ENCODE measurements at regions not wholly inside any gene's neighbourhood (a gene's known extent, or its start where the extent isn't known, plus 50 kb on each side); places are given as distances from the start of the nearest gene placed in this dataset.

- Histone ChIP-seq H3K23ac (ENCODE audit: insufficient read length, low read depth, low read length) (no peak overlapping the region), H2BK12ac (ENCODE audit: insufficient read length, low read depth, low read length) (no peak overlapping the region)
- TF ChIP-seq, protein P1, sequence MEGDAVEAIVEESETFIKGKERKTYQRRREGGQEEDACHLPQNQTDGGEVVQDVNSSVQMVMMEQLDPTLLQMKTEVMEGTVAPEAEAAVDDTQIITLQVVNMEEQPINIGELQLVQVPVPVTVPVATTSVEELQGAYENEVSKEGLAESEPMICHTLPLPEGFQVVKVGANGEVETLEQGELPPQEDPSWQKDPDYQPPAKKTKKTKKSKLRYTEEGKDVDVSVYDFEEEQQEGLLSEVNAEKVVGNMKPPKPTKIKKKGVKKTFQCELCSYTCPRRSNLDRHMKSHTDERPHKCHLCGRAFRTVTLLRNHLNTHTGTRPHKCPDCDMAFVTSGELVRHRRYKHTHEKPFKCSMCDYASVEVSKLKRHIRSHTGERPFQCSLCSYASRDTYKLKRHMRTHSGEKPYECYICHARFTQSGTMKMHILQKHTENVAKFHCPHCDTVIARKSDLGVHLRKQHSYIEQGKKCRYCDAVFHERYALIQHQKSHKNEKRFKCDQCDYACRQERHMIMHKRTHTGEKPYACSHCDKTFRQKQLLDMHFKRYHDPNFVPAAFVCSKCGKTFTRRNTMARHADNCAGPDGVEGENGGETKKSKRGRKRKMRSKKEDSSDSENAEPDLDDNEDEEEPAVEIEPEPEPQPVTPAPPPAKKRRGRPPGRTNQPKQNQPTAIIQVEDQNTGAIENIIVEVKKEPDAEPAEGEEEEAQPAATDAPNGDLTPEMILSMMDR (conservative IDR thresholded peaks at IDR 0.05): no peak
Observed at GRCh38 chrX:139052461-139052860, 340.9 kb upstream of the FGF13 start.

More at GRCh38 chrX:139052461-139052860, 340.9 kb upstream of the FGF13 start:
- no peak overlapping the region for H4K8ac ChIP-seq (replicated peaks; ENCODE audit: insufficient read length, low read depth, low read length)
- no peaks in the 10 kb centered on the region for H4K20me1 ChIP-seq (ENCODE audit: control insufficient read depth, insufficient read depth, insufficient read length)
- DNase-seq: no peak
- H3K14ac ChIP-seq (ENCODE audit: insufficient read depth, low read length): no peak overlapping the region
- H2AFZ ChIP-seq (ENCODE audit: low read length): no peak overlapping the region
- H3K27me3 ChIP-seq (ENCODE audit: insufficient read depth, low read length): no peaks in the 10 kb centered on the region
- no peaks in the 10 kb centered on the region for H3K23me2 ChIP-seq (ENCODE audit: insufficient read length, low read depth, low read length, poor library complexity, severe bottlenecking)
- no peaks in the 10 kb centered on the region for H3K4me1 ChIP-seq (ENCODE audit: insufficient read depth, low read length)
- no peak overlapping the region for H3T11ph ChIP-seq (ENCODE audit: low read length)
- Mint-ChIP-seq H3K4me3 (no peak overlapping the region), H3K27ac (no peak overlapping the region), H3K27me3 (ENCODE audit: low read depth) (no peaks in the 10 kb centered on the region; the same call in 1 of the 2 replicates), H3K4me1 (peaks cover 0 to 4% of the 10 kb centered on the region in 2 experiments; a peak in 2 of 4 replicates), H3K36me3 (ENCODE audit: insufficient read depth in 1 of 3, low read depth in 3 of 3) (peaks cover 0 to 4% (median 2%) of the 10 kb centered on the region in 3 experiments; a peak in 3 of 7 replicates), H3K9me3 (peaks cover 9 to 37% of the 10 kb centered on the region in 2 experiments; a peak in 4 of 5 replicates)
- no peak overlapping the region for H3K27ac ChIP-seq (ENCODE audit: insufficient read length, low read depth, low read length)
- no peaks in the 10 kb centered on the region for H3K9me3 ChIP-seq (ENCODE audit: control insufficient read depth, low read depth, low read length)
- WGBS (ENCODE audit: extremely low coverage, insufficient read length, low lambda C conversion rate): no CpG with 5 or more reads among the region's 3 CpGs
- no peak overlapping the region for H2BK15ac ChIP-seq (ENCODE audit: low read depth, low read length)
- no peak overlapping the region for H2AK5ac ChIP-seq (ENCODE audit: insufficient read length, low read length)
- H4K91ac ChIP-seq (ENCODE audit: insufficient read length, low read depth, low read length): no peak overlapping the region
- no peak overlapping the region for H3K56ac ChIP-seq (ENCODE audit: insufficient read length, low read depth, low read length)
- no peak overlapping the region for H2BK120ac ChIP-seq (ENCODE audit: low read depth, low read length, poor library complexity, severe bottlenecking)
- H4K5ac ChIP-seq (ENCODE audit: insufficient read length, low read depth, low read length): no peak overlapping the region
- H3K9ac ChIP-seq (ENCODE audit: extremely low read depth, insufficient read length, low read length): no peak overlapping the region
- no peaks in the 10 kb centered on the region for H3K79me1 ChIP-seq (ENCODE audit: insufficient read depth, low read depth, low read length, poor library complexity, severe bottlenecking)
- H3K4ac ChIP-seq (ENCODE audit: low read depth, low read length): no peak overlapping the region
- no peak overlapping the region for H3K18ac ChIP-seq (ENCODE audit: insufficient read length, low read depth, low read length)
- no peak overlapping the region for H2BK20ac ChIP-seq (ENCODE audit: low read depth, low read length, poor library complexity, severe bottlenecking)
- no peaks in the 10 kb centered on the region for H3K79me2 ChIP-seq (ENCODE audit: insufficient read depth, low read length)
- H3K4me2 ChIP-seq (ENCODE audit: insufficient read depth, insufficient read length, low read length): no peak overlapping the region
- H2BK5ac ChIP-seq (ENCODE audit: insufficient read length, low read length): no peak overlapping the region
